Stimulated activated memory B cell treated with anti-CD40 and anti-IgM and Interleukin-4, amounts not matched to agents 10 μg/mL and 1 μg/mL and 100 μg/mL, for 72 hours (primary cell): ENCODE measurements at regions not wholly inside any gene's neighbourhood (a gene's known extent, or its start where the extent isn't known, plus 50 kb on each side); places are given as distances from the start of the nearest gene placed in this dataset.

Experiments
- ATAC-seq: fragments of 150-1000 bp; cut with Tn5 transposase; 2 replicates; pipeline ENCODE4 v1.10.0; 2021
- H3K27ac Mint-ChIP-seq: one replicate; pipeline ENCODE4 v1.8.0; 2022; ENCODE audit warnings: mild to moderate bottlenecking, mixed read lengths
- H3K27me3 Mint-ChIP-seq: one replicate; pipeline ENCODE4 v1.8.0; 2022; ENCODE audit warnings: mixed read lengths
- H3K36me3 Mint-ChIP-seq: one replicate; pipeline ENCODE4 v1.8.0; 2022; ENCODE audit warnings: mixed read lengths
- H3K4me1 Mint-ChIP-seq: one replicate; pipeline ENCODE4 v1.8.0; 2022; ENCODE audit warnings: mixed read lengths
- H3K4me3 Mint-ChIP-seq: one replicate; pipeline ENCODE4 v1.8.0; 2022; ENCODE audit warnings: mild to moderate bottlenecking, moderate library complexity, mixed read lengths
- H3K9me3 Mint-ChIP-seq: one replicate; pipeline ENCODE4 v1.8.0; 2022; ENCODE audit warnings: mixed read lengths

DNA sequence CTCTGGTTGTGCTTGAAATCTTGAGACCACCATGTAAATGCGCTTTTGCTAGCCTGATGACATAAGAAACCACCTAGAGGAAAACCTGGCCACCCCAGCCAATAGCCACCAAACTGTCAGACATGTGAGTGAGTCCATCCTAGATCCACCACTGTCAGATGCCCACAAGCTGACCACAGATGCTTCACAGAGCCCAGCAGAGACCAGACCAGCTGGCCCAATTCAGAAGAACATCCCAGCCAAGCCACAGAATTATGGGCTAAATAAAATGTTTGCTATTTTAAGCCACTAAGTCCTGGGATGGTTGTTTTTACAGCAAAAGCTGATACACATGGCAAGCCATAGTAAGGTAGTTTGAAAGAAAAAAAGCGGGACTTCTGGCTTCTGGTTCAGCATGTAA, 425.3 kb downstream of the KIF16B start:
- ATAC-seq = no peak
- H3K27ac Mint-ChIP-seq = no peak overlapping the region

DNA sequence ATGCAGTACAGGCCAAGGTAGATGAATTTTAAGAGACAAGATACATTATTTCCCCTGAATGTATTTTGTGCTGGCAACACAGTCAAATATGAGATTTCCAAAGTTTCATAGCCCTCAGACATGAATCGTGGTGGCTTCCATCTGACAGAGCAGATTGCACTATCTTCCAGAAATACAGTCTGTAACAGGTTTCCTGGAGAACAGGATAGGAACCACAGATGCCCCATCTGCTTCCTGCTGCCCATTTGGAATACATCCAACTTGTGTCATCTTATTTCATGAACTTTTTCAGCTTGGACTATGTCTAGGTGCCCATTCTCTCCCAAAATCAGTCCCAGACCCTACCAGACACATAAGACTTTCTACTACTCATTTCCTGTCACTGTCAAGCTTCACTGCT, 426.0 kb downstream of the KIF16B start:
- H3K36me3 Mint-ChIP-seq = peaks cover 9% of the 10 kb centered on the region
- H3K4me1 Mint-ChIP-seq = no peaks in the 10 kb centered on the region
- H3K9me3 Mint-ChIP-seq = peaks cover 6% of the 10 kb centered on the region
- no peak for ATAC-seq
- peaks cover 9% of the 10 kb centered on the region for H3K27me3 Mint-ChIP-seq
- no peak overlapping the region for H3K4me3 Mint-ChIP-seq
- no peak overlapping the region for H3K27ac Mint-ChIP-seq

More for the DNA sequence above, 425.3 kb downstream of the KIF16B start:
- H3K27me3 Mint-ChIP-seq = peaks cover 16% of the 10 kb centered on the region
- H3K36me3 Mint-ChIP-seq = peaks cover 16% of the 10 kb centered on the region
- H3K4me3 Mint-ChIP-seq = no peak overlapping the region
- H3K9me3 Mint-ChIP-seq = peaks cover 11% of the 10 kb centered on the region
- no peaks in the 10 kb centered on the region for H3K4me1 Mint-ChIP-seq

DNA sequence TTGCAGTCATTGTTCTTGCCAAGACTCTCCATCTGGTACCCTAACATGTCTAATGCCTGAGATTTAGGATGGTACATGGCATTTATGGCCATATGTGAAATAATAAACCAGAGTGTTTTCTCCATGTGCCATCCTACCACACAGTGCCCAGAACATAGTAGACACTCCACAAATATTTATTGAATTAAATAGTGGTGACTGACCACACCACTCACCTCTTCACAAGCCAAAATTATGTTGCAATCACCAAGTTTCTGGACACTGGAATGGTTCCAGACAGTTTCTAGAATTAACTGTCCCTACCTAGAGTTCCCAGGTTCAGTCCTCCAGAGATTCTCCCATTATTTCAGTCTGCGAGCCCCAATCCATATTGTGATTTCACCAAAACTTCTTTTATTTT, 427.3 kb downstream of the KIF16B start:
- Mint-ChIP-seq H3K4me3 (no peak overlapping the region), H3K27ac (no peak overlapping the region), H3K9me3 (peaks cover 6% of the 10 kb centered on the region), H3K27me3 (peaks cover 9% of the 10 kb centered on the region), H3K4me1 (no peaks in the 10 kb centered on the region), H3K36me3 (peaks cover 8% of the 10 kb centered on the region)
- ATAC-seq = no peak

DNA sequence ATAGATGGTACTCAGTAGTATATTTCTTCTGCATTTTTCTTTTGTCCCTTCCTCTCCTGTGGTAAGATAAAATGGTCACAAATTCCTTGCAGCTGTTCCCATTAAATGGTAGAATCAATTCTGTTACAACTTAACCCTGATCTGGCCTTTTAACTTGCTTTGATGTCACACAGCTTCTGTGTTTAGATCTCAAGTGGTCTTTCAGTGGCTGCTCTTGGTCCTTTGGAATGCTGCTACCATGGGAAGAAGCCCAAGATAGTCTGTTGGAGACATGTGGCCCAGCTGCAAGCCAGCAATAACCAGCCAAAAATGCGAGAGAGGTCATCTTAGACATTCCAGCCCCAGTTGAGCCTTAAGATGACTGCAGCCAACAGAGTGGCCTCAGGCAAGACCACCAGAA, 429.7 kb downstream of the KIF16B start:
- H3K9me3 Mint-ChIP-seq = no peaks in the 10 kb centered on the region
- no peak overlapping the region for H3K27ac Mint-ChIP-seq
- H3K4me3 Mint-ChIP-seq = no peak overlapping the region
- peaks cover 6% of the 10 kb centered on the region for H3K36me3 Mint-ChIP-seq
- no peaks in the 10 kb centered on the region for H3K27me3 Mint-ChIP-seq
- no peak for ATAC-seq
- H3K4me1 Mint-ChIP-seq = peaks cover 6% of the 10 kb centered on the region

DNA sequence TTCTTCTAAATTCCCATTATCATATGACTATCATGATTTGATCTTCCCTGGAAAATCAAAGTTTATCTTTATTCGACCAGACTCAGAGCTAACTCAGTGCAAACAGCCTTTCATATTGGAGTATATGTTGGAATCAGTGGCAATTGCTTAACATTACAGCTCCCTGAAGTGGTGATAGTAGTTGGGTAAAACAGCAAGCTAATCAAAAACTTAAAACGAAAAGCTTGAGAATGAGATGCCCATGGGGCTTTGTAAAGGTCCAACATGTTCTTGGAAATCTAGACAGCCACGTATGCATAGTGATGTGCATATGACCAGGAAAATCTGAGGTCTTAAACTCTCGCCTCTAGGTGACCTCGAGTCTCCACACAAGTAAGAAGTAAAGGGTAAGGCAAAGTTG, 437.6 kb downstream of the KIF16B start:
- Mint-ChIP-seq H3K27ac (no peak overlapping the region), H3K4me1 (peaks cover 10% of the 10 kb centered on the region), H3K36me3 (peaks cover 12% of the 10 kb centered on the region), H3K9me3 (peaks cover 10% of the 10 kb centered on the region), H3K4me3 (no peak overlapping the region), H3K27me3 (no peaks in the 10 kb centered on the region)
- ATAC-seq = no peak

DNA sequence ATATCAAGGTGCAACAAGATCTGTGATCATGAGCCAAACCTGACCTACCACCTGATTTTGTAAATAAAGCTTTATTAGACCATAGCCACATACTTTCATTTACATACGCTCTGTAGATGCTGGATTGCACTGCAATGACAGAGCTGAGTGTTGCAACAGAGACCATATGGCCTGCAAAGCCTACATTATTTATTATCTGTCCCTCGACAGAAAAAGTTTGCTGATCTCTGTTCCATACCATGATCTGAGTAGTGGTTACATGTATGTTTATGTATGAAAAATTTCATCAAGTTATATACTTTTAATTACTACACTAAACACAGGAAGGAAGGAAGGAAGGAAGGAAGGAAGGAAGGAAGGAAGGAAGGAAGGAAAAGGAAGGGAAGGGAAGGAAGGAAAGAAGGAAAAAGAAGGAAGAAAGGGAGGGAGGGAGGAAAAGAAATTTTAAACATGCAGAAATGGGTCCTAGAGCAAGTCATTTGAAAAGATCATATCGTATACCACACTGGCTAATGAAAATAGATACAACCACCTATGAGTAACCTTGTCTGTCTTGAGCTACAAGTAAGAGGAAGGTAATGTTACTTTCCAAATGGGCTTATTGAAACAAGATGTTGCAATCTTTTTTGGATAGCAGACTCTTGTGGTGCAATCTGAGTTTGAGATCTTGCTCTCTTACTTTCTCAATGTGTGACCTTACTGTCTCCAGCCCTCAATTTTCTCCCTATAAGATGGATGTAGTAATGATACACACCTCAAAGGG, 441.0 kb downstream of the KIF16B start:
- Mint-ChIP-seq H3K27me3 (no peaks in the 10 kb centered on the region), H3K9me3 (peaks cover 10% of the 10 kb centered on the region), H3K36me3 (peaks cover 6% of the 10 kb centered on the region), H3K4me1 (no peaks in the 10 kb centered on the region), H3K4me3 (no peak overlapping the region), H3K27ac (no peak overlapping the region)
- no peak for ATAC-seq

DNA sequence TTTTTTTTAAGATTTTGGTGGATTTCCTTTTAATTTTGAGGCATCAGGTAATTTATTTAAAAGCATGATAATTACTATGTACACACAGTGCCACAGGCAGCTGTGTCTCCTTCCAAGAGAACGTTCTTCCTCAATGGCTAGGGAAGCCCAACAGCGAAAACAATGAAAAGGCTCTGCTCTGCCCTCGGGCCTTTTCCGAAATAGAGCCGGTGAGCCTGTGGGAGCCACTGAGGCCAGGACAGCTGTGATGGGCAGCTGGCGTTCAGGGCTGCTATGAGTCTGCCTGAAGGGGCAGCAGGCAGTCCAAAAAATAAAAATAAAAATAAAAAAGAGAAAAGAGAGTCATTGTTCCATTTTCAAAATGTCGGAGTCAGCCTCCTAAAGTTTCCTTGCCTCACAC, 443.8 kb downstream of the KIF16B start:
- no peak overlapping the region for H3K27ac Mint-ChIP-seq
- no peaks in the 10 kb centered on the region for H3K4me1 Mint-ChIP-seq
- no peaks in the 10 kb centered on the region for H3K27me3 Mint-ChIP-seq
- H3K36me3 Mint-ChIP-seq = no peaks in the 10 kb centered on the region
- H3K4me3 Mint-ChIP-seq = no peak overlapping the region
- peaks cover 3% of the 10 kb centered on the region for H3K9me3 Mint-ChIP-seq
- no peak for ATAC-seq

DNA sequence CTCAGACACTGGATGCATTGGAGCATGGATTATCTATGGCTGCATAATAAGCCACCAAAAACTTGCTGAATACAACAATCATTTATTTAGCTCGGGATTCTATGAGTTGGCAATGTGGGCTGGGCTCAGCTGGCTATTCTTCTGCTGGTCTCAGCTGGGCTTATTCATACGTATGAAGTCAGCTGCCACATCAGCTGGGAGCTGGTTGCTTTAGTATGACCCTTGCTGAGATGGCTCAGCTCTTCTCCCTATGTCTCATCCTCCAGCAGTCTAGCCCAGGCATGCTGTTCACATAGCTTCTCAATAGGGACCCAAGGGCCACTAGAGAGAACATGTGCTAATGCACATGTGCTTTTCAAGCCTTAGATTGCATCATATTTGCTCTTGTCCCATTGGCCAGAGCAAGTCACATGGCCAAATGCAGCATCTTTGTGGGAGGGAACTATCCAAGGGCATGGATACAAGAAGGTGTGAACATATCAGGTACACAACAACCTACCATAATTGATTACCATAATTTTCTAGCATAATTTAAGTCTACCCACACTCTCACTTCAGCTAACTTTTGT, 444.6 kb downstream of the KIF16B start:
- Mint-ChIP-seq H3K4me1 (no peaks in the 10 kb centered on the region), H3K27me3 (no peaks in the 10 kb centered on the region), H3K9me3 (peaks cover 3% of the 10 kb centered on the region), H3K4me3 (no peak overlapping the region), H3K36me3 (no peaks in the 10 kb centered on the region), H3K27ac (no peak overlapping the region)
- no peak for ATAC-seq

DNA sequence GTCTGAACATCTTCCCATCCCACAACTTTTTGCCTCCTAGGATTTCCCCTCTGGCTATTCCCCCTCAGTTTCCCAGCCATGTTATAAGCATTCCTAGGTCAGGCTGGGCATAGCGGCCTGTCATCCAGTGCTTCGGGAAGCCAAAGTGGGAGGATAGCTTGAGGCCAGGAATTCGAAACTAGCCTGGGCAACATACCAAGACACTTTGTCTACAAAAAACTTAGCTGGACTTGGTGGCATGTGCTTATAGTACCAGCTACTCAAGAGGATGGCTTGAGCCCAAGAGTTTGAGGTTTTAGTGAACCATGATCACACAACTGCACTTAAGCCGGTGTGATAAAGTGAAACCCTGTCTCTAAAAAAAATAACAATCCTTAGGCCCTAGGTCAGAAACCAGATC, 447.4 kb downstream of the KIF16B start:
- Mint-ChIP-seq H3K4me1 (no peaks in the 10 kb centered on the region), H3K36me3 (no peaks in the 10 kb centered on the region), H3K4me3 (no peak overlapping the region), H3K9me3 (peaks cover 2% of the 10 kb centered on the region), H3K27me3 (no peaks in the 10 kb centered on the region), H3K27ac (no peak overlapping the region)
- no peak for ATAC-seq

DNA sequence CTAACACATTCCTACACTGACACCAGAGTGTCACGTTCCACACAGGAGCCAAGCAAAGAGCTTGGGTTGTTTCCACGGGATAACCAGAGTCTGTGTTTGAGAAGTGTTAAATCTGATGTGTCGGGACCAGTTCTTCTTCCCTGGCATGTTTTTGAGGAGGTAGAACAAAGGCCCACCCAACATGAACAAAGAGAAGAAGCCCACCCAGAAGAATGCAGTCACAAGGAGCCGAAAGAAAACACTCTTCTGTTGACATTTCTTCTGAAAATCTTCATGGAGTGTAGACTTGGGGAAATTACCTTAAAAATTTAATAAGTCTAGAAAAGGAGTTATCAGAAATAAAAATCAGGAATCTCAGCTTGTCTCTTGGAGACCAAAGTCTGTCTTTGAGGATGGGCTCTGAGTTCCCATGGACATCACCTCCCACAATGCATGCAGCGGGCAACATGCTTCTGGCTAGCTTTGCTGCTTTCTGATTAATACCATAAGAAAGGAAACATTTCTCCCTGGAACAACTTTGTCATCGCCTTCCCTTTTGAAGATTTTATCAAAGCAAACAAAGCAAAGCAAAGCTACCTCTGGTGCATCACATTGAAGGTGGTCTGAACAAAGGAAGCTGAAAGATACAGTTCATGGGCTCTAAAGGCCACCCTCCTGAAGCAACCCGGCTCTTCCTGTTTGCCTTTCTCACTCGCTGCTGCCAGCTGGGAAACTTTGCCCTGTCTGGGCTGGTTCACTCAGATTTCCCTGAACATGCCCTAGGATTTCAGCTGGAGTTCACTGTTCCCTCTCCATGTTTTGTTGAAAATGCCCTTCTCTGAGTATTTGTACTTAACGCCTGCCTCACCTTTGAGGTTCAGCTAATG, 448.1 kb downstream of the KIF16B start:
- no peaks in the 10 kb centered on the region for H3K27me3 Mint-ChIP-seq
- H3K36me3 Mint-ChIP-seq = no peaks in the 10 kb centered on the region
- no peak for ATAC-seq
- no peak overlapping the region for H3K27ac Mint-ChIP-seq
- no peaks in the 10 kb centered on the region for H3K4me1 Mint-ChIP-seq
- no peaks in the 10 kb centered on the region for H3K9me3 Mint-ChIP-seq
- no peak overlapping the region for H3K4me3 Mint-ChIP-seq

DNA sequence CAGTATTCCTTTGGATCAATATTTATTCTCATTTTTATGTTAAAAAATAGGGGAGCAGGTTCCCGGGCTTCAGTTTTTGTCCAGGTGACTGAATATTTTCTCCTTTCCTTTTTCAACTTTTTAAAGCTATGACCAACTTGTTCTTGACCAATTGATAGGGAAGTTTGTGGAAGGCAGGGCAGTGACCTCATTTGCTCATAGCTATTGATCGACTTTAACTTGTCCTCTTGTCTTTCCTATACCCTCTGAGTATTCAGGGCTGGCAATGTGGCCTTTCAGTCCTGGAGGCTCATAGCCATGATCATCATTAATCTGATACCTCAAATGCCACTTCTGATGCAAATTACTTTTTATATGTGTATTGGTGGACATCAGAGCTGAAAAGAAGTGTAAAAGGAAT, 448.8 kb downstream of the KIF16B start:
- ATAC-seq = no peak
- Mint-ChIP-seq H3K27ac (no peak overlapping the region), H3K4me1 (no peaks in the 10 kb centered on the region), H3K4me3 (no peak overlapping the region), H3K9me3 (no peaks in the 10 kb centered on the region), H3K27me3 (no peaks in the 10 kb centered on the region), H3K36me3 (no peaks in the 10 kb centered on the region)

DNA sequence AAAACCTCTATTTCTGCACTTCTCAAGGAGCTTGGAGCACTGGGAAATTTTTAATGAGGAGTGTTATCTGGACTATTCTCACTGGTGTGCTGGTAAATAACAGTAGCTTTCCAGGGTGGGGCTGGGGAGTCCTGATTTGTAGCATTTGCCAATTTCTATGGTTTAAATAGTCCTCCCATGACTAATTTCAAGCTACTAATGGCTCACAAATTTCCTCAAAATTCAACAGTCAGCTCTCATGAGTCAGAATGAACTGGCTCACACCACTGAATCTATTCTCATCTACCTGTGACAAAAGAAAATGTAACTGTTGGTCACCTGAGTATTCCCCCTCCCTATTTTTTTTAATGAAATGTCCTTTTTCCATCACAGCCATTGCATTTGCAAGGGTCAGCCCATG, 449.6 kb downstream of the KIF16B start:
- Mint-ChIP-seq H3K27me3 (no peaks in the 10 kb centered on the region), H3K36me3 (no peaks in the 10 kb centered on the region), H3K9me3 (no peaks in the 10 kb centered on the region), H3K4me1 (no peaks in the 10 kb centered on the region), H3K27ac (no peak overlapping the region), H3K4me3 (no peak overlapping the region)
- ATAC-seq = no peak

DNA sequence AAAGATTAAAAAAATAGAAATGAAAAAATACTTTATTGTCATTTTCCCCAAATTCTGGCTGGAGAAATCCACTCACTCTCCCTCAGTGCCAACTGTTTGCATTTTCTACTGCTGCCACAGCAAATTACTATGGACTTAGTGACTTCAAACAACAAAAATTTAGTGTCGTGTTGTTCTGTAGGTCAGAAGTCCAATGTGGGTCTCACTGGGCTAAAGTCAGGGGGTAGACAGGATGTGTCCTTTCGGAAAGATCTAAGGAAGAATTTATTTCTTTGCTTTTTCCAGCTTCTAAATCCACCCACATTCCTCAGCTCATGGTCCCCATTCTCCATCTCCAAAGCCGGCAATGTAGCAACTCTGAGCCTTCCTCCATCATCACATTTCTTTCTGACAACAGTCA, 453.3 kb downstream of the KIF16B start:
- Mint-ChIP-seq H3K4me3 (no peak overlapping the region), H3K36me3 (no peaks in the 10 kb centered on the region), H3K4me1 (no peaks in the 10 kb centered on the region), H3K27ac (no peak overlapping the region), H3K9me3 (no peaks in the 10 kb centered on the region), H3K27me3 (no peaks in the 10 kb centered on the region)
- no peak for ATAC-seq

DNA sequence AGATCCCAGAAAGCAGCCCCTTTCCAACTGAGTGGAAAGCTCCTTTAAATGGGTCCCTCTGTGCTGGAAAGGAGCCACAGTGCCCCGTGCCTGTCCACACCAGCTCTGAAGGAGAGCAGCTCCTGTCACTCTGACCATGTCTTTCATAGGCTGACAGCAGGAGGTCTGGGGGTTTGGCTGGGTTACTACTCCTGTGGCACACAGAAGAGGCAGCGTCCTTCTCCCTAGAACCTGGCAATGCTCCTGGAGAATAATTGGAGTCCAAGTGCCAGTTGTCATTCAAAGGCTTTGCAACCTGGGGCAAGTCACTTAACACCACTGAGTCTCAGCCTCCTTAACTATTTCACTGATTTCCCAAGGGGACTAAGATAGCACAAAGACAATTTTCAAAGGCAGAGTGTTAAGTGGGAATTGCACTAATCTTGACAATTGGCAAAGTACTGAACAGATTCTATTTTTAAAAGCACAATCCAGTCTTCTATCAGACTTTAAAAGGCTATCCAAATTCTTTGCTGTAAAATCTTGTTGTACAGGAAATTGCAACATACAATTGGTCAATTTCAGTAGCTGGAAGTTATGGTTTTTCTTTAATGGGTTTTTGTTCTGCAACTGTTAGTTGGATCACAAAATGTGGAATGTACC, 457.2 kb downstream of the KIF16B start:
- no peaks in the 10 kb centered on the region for H3K27me3 Mint-ChIP-seq
- H3K36me3 Mint-ChIP-seq = no peaks in the 10 kb centered on the region
- H3K27ac Mint-ChIP-seq = no peak overlapping the region
- peaks cover 7% of the 10 kb centered on the region for H3K4me1 Mint-ChIP-seq
- no peak for ATAC-seq
- H3K4me3 Mint-ChIP-seq = no peak overlapping the region
- H3K9me3 Mint-ChIP-seq = no peaks in the 10 kb centered on the region

DNA sequence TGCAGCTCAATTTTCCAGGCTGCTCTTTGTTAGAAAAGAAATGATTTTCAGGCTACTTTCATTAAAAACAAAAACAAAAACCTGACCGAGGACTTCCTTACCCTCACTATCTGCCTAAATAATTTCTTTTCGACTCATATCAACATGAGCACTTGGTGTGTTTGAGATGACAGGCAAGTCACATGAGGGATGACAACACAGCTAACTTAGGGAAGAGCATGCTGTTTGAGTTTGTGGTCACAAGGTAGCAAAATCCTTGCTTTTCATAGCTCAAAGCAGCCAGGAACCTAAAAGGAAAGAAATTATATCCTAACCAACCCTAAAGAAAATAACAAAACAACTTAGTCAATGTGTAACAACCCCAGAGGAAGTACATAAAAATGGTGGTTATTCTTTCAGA, 459.5 kb downstream of the KIF16B start:
- Mint-ChIP-seq H3K27ac (no peak overlapping the region), H3K36me3 (no peaks in the 10 kb centered on the region), H3K4me3 (no peak overlapping the region), H3K27me3 (no peaks in the 10 kb centered on the region), H3K4me1 (peaks cover 7% of the 10 kb centered on the region), H3K9me3 (no peaks in the 10 kb centered on the region)
- no peak for ATAC-seq
